HepG2 (cell line): ENCODE measurements at regions not wholly inside any gene's neighbourhood (a gene's known extent, or its start where the extent isn't known, plus 50 kb on each side); places are given as distances from the start of the nearest gene placed in this dataset.

ENCODE experiments used
- CHD2 ChIP-seq: IDR thresholded peaks from 2 replicates; pipeline ENCODE4 v1.6.1; 2011; ENCODE audit warnings: low read depth, low read length, improper control_type of control experiment
- GABPA ChIP-seq, 2 experiments: IDR thresholded peaks; 2 replicates each; pipeline ENCODE4 v1.6.1; 2011 to 2016; ENCODE audit warnings: low read depth in 2 of 2, low read length in 1 of 2, missing biosample characterization in 1 of 2, missing genetic modification characterization in 1 of 2
- HIVEP1 ChIP-seq: sonication (generic); formaldehyde crosslinking; IDR thresholded peaks from 2 replicates; pipeline ENCODE4 v1.4.0; 2020; ENCODE audit warnings: mild to moderate bottlenecking, missing genetic modification reagents
- MTERF4 ChIP-seq: sonication (generic); formaldehyde crosslinking; IDR thresholded peaks from 2 replicates; pipeline ENCODE4 v1.8.0; 2023; ENCODE audit warnings: mild to moderate bottlenecking, missing genetic modification reagents
- PAF1 ChIP-seq: IDR thresholded peaks from 2 replicates; pipeline ENCODE4 v1.6.1; 2016; ENCODE audit warnings: missing genetic modification reagents, missing compliant biosample characterization
- POGZ ChIP-seq: sonication (generic); formaldehyde crosslinking; IDR thresholded peaks from 2 replicates; pipeline ENCODE4 v1.4.0; 2020; ENCODE audit warnings: mild to moderate bottlenecking, missing genetic modification reagents
- POLR2A ChIP-seq, 2 experiments: IDR thresholded peaks; 2 replicates each; pipeline ENCODE4 v1.6.1; 2011; ENCODE audit warnings: low read depth in 2 of 2, low read length in 2 of 2, mild to moderate bottlenecking in 1 of 2, moderate library complexity in 1 of 2; ENCODE audit not compliant: insufficient read depth in 1 of 2
- ZNF138 ChIP-seq: sonication (generic); formaldehyde crosslinking; IDR thresholded peaks from 2 replicates; pipeline ENCODE4 v1.5.0; 2020; ENCODE audit warnings: mild to moderate bottlenecking, low read depth, missing genetic modification reagents
- ZNF333 ChIP-seq: sonication (generic); formaldehyde crosslinking; IDR thresholded peaks from 2 replicates; pipeline ENCODE4 v1.4.0; 2020; ENCODE audit warnings: mild to moderate bottlenecking, missing genetic modification reagents, borderline replicate concordance
- TF ChIP-seq, protein P1 (sequence below): sonication (generic); formaldehyde crosslinking; IDR thresholded peaks from 2 replicates; pipeline ENCODE4 v1.5.0; 2020; ENCODE audit warnings: mild to moderate bottlenecking, missing genetic modification reagents, moderate library complexity

DNA sequence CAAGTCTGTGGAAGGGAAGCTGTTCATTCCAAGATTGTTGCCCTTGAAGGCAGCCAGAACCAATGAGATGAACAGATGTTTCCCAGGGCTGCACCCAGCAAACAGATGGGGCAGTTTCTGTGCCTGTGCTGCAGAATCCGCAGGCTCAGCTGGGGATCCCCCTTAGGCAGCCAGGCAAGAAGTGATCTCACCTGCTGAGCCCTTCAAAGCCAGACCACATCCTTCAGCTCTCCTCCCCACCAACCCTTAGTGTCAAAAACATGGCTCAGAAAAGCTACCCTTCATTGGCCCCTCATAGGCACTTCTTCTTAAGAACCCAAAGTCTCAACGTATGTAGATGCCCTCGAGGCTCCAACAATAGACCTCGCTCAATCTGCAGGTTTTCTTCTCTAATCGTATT is 626.7 kb downstream of the CCDC171 start:
- TF ChIP-seq ZNF333 (CRISPR knock-in tag) (no peak), POGZ (CRISPR knock-in tag) (no peak), POLR2A (IDR thresholded peaks at IDR 0.05; ENCODE audit: insufficient read depth in 1 of 2, low read depth in 2 of 2, low read length in 2 of 2) (no peak), GABPA (IDR thresholded peaks at IDR 0.05; ENCODE audit: low read depth, low read length) (no peak), GABPA (CRISPR knock-in tag; IDR thresholded peaks at IDR 0.05; ENCODE audit: low read depth) (no peak), HIVEP1 (CRISPR knock-in tag) (no peak), PAF1 (CRISPR knock-in tag) (no peak), CHD2 (no peak), MTERF4 (CRISPR knock-in tag) (no peak), ZNF138 (CRISPR knock-in tag) (no peak)
- TF ChIP-seq, protein P1, sequence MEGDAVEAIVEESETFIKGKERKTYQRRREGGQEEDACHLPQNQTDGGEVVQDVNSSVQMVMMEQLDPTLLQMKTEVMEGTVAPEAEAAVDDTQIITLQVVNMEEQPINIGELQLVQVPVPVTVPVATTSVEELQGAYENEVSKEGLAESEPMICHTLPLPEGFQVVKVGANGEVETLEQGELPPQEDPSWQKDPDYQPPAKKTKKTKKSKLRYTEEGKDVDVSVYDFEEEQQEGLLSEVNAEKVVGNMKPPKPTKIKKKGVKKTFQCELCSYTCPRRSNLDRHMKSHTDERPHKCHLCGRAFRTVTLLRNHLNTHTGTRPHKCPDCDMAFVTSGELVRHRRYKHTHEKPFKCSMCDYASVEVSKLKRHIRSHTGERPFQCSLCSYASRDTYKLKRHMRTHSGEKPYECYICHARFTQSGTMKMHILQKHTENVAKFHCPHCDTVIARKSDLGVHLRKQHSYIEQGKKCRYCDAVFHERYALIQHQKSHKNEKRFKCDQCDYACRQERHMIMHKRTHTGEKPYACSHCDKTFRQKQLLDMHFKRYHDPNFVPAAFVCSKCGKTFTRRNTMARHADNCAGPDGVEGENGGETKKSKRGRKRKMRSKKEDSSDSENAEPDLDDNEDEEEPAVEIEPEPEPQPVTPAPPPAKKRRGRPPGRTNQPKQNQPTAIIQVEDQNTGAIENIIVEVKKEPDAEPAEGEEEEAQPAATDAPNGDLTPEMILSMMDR (CRISPR knock-in tag) = no peak
